Kidney epithelial cell (primary cell): ENCODE measurements at regions not wholly inside any gene's neighbourhood (a gene's known extent, or its start where the extent isn't known, plus 50 kb on each side); places are given as distances from the start of the nearest gene placed in this dataset.
A peak's percentile ranks its signal among the peaks of the same experiment; 100 is the strongest.

Experiments
- DNase-seq: peaks from one replicate; pipeline ENCODE4 v3.0.0-alpha.2; 2010; ENCODE audit warnings: low read depth
- H3K27me3 ChIP-seq: 2 replicates; pipeline ENCODE4 v1.6.0; 2011; ENCODE audit warnings: low read length; ENCODE audit not compliant: control insufficient read depth, insufficient read depth
- H3K36me3 ChIP-seq: 2 replicates; pipeline ENCODE4 v1.5.1; 2011; ENCODE audit warnings: low read length; ENCODE audit not compliant: control insufficient read depth, insufficient read depth
- H3K4me3 ChIP-seq: 2 replicates; pipeline ENCODE4 v1.5.1; 2011; ENCODE audit warnings: low read depth, mild to moderate bottlenecking, control low read depth, low read length
- CTCF ChIP-seq: IDR thresholded peaks from 2 replicates; pipeline ENCODE4 v1.5.1; 2011; ENCODE audit warnings: mild to moderate bottlenecking, moderate library complexity, low read length, control low read depth, inconsistent platforms; ENCODE audit not compliant: insufficient read depth, poor library complexity, severe bottlenecking

- peak; percentile 1 for TF ChIP-seq CTCF
- Histone ChIP-seq H3K36me3 (no peaks in the 10 kb centered on the region), H3K4me3 (no peak overlapping the region), H3K27me3 (no peaks in the 10 kb centered on the region)
- no peak for DNase-seq
Observed at GRCh38 chr7:88429382-88429781, 122.7 kb upstream of the STEAP4 start.

DNA sequence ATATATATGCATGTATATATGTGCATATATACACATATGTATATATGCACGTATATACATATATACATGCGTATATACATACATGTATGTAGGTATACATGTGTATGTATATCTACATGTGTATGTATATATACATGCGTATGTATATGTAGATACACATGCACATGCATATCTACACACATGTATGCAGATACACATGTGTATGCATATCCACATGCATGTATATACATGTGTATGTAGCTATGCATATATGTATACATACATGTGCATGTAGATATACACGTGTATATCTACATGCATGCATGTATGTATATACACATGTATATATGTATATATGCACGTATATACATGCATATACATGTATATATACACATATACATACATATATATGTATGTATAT, 95.8 kb upstream of the STEAP4 start:
- no peak for DNase-seq
- no peak for TF ChIP-seq CTCF
- no peak overlapping the region for H3K4me3 ChIP-seq
- H3K36me3 ChIP-seq: no peaks in the 10 kb centered on the region
- H3K27me3 ChIP-seq: no peaks in the 10 kb centered on the region

- TF ChIP-seq CTCF: peak; percentile 52
- no peak for DNase-seq
- Histone ChIP-seq H3K36me3 (no peaks in the 10 kb centered on the region), H3K4me3 (no peak overlapping the region), H3K27me3 (no peaks in the 10 kb centered on the region)
Observed at GRCh38 chr7:88401009-88401623, 94.4 kb upstream of the STEAP4 start.

DNA sequence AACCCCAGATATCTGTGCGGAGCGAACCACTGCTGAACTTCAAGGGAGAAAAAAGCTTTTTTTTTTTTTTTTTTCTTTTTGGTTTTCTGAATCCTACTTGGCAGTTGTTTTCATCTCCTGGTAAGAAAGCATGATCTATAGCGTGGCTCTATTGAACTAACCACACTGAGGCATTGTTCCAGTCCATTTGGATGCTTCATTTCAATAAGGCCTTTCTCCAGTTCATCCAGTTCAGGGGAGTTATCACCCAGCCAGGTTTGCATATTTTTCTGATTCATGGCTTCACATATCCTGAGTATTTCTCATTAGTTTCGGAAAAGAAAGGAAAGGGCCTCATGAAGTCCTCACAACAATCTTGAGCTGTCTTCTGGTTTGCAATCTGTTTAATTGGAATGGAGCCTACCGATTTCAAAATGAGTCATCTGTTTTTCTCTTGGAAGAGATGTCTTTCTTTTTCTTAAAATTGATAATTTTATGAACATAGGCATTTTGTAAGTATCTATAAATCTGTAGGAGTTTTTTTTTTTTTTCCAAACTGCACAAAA, 93.1 kb upstream of the STEAP4 start:
- Histone ChIP-seq H3K27me3 (no peaks in the 10 kb centered on the region), H3K36me3 (no peaks in the 10 kb centered on the region), H3K4me3 (no peak overlapping the region)
- DNase-seq: no peak
- TF ChIP-seq CTCF: no peak

GRCh38 chr7:88399036-88399435, 92.3 kb upstream of the STEAP4 start:
- Histone ChIP-seq H3K27me3 (no peaks in the 10 kb centered on the region), H3K36me3 (no peaks in the 10 kb centered on the region), H3K4me3 (no peak overlapping the region)
- no peak for DNase-seq
- TF ChIP-seq CTCF: no peak

GRCh38 chr7:88398459-88398858, 91.8 kb upstream of the STEAP4 start:
- Histone ChIP-seq H3K27me3 (no peaks in the 10 kb centered on the region), H3K36me3 (no peaks in the 10 kb centered on the region), H3K4me3 (no peak overlapping the region)
- TF ChIP-seq CTCF: no peak
- DNase-seq: no peak
